GM10266 (cell line): ENCODE measurements at regions not wholly inside any gene's neighbourhood (a gene's known extent, or its start where the extent isn't known, plus 50 kb on each side); places are given as distances from the start of the nearest gene placed in this dataset.

ENCODE experiments used
- DNase-seq: peaks from one replicate; pipeline ENCODE4 v3.0.0; 2012; ENCODE audit errors: extremely low spot score
- TF ChIP-seq, protein P1 (sequence below): IDR thresholded peaks from 2 replicates; pipeline ENCODE4 v1.5.1; 2012; ENCODE audit warnings: mild to moderate bottlenecking, low read depth; ENCODE audit not compliant: control insufficient read depth, insufficient read depth; ENCODE audit errors: missing control alignments

- TF ChIP-seq, protein P1, sequence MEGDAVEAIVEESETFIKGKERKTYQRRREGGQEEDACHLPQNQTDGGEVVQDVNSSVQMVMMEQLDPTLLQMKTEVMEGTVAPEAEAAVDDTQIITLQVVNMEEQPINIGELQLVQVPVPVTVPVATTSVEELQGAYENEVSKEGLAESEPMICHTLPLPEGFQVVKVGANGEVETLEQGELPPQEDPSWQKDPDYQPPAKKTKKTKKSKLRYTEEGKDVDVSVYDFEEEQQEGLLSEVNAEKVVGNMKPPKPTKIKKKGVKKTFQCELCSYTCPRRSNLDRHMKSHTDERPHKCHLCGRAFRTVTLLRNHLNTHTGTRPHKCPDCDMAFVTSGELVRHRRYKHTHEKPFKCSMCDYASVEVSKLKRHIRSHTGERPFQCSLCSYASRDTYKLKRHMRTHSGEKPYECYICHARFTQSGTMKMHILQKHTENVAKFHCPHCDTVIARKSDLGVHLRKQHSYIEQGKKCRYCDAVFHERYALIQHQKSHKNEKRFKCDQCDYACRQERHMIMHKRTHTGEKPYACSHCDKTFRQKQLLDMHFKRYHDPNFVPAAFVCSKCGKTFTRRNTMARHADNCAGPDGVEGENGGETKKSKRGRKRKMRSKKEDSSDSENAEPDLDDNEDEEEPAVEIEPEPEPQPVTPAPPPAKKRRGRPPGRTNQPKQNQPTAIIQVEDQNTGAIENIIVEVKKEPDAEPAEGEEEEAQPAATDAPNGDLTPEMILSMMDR = no peak
- DNase-seq = no peak
Measured at GRCh38 chr3:116848248-116848829, 138.8 kb downstream of the TUSC7 start.

- TF ChIP-seq, protein P1 = no peak
- DNase-seq = no peak
Measured at GRCh38 chr3:116849261-116849688, 139.7 kb downstream of the TUSC7 start.

DNA sequence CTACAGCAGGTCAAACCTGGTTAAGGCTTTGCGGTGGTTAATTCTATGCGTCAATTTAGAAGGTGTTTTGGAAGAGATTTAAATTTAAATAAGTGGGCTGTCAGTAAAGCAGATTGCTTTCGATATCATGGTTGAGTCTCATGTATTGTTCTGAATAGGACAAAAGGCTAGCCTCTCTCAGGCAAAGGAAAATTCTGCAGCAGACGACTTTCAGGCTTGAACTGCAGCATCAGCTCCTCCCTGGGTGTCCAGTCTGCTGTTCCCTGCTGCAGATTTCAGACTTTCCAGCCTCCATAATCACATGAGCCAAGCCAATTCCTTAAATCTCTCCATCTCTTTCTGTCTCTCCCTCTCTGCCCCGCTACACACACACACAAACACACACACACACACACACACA lies 143.2 kb downstream of the TUSC7 start:
- TF ChIP-seq, protein P1 = no peak
- no peak for DNase-seq

GRCh38 chr3:116863270-116863770 lies 153.7 kb downstream of the TUSC7 start:
- no peak for DNase-seq
- TF ChIP-seq, protein P1 = no peak

DNA sequence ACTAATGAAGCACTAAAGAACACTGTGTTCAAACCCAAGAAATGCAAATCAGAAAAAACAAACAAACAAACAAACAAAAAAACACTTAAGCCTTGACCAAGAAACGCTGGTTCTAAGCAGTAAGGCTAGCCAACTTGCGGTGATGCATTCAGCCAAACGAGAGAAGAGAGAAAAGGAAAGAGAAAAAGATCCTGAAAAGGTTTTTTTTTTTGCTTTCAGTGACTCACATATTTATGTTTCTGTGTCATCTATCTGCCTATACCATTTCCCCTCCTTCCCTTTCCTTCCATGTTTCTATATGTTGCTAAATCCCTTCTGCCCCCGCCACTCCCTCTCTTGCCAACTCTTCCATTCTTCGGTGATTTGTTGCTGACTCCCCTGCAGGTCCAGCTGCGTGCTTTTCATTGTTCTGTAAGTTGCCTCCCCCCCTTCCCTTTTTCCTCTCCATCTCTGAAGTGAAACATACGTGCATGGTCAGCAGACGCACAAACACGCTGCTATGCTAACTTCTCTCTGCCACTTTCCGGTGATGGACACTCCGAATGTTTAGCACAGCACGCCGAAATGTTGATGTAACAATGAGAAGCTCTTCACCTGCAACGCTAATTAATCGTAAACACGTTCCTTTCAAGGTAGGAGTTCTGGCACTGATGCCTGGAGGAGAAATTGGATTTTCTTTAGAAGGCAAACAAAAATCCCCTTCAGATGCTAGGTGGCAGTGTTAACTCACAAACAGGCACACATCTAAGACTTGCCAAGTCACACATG lies 154.4 kb downstream of the TUSC7 start:
- peak; percentile 13 for DNase-seq
- TF ChIP-seq, protein P1 = peak; percentile 30

DNA sequence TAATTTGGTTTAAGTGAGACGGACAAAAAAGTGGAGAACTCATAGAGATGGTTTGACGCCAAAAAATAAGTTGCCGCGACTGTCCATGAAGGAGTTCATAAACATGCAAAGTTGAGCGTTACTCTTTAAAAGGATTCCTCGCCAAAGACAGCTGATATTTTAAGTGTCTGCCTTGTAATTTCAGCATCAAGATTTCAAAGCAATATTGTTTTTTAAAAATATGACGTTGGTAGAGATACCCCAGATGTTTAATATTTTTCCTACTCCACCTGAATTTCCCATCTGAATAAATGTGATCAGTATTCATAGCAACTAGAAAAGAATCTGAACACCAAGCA lies 155.0 kb downstream of the TUSC7 start:
- TF ChIP-seq, protein P1 = no peak
- no peak for DNase-seq

GRCh38 chr3:116870379-116870778 lies 160.8 kb downstream of the TUSC7 start:
- TF ChIP-seq, protein P1 = no peak
- no peak for DNase-seq
